ENCODE measurements at regions not wholly inside any gene's neighbourhood (a gene's known extent, or its start where the extent isn't known, plus 50 kb on each side); places are given as distances from the start of the nearest gene placed in this dataset.

- TF ChIP-seq CTCF (IDR thresholded peaks at IDR 0.05) (no peak), POLR2A (IDR thresholded peaks at IDR 0.05) (no peak)
These were observed 175.8 kb downstream of the PAH start for GRCh38 chr12:102741196-102741595.
